Mesenchymal stem cell (in vitro differentiated cells and primary cell): ENCODE measurements at regions not wholly inside any gene's neighbourhood (a gene's known extent, or its start where the extent isn't known, plus 50 kb on each side); places are given as distances from the start of the nearest gene placed in this dataset.
A peak's percentile ranks its signal among the peaks of the same experiment; 100 is the strongest.

ENCODE experiments used
- DNase-seq: peaks from one replicate; pipeline ENCODE4 v3.0.0-alpha.2; 2013
- H2AFZ ChIP-seq: one replicate; pipeline ENCODE4 v1.6.1; 2013; ENCODE audit warnings: low read depth, mild to moderate bottlenecking, control low read depth, inconsistent platforms, low read length, moderate library complexity
- H2AK5ac ChIP-seq: 2 replicates; pipeline ENCODE4 v1.6.1; 2013; ENCODE audit warnings: low read length, moderate library complexity, mild to moderate bottlenecking, inconsistent platforms; ENCODE audit not compliant: severe bottlenecking
- H2BK120ac ChIP-seq: one replicate; pipeline ENCODE4 v1.6.1; 2013; ENCODE audit warnings: low read depth, mild to moderate bottlenecking, inconsistent platforms, low read length, moderate library complexity
- H2BK12ac ChIP-seq, 2 experiments: one replicate each; pipeline ENCODE4 v1.6.1; 2013; ENCODE audit warnings: inconsistent platforms in 2 of 2, low read length in 2 of 2, mild to moderate bottlenecking in 2 of 2, moderate library complexity in 2 of 2, control low read depth in 1 of 2
- H2BK15ac ChIP-seq: one replicate; pipeline ENCODE4 v1.6.1; 2013; ENCODE audit warnings: mild to moderate bottlenecking, low read depth, inconsistent platforms; ENCODE audit not compliant: poor library complexity, severe bottlenecking
- H2BK5ac ChIP-seq: 2 replicates; pipeline ENCODE4 v1.6.1; 2013; ENCODE audit warnings: low read depth, mild to moderate bottlenecking, low read length, control low read depth, inconsistent platforms; ENCODE audit not compliant: poor library complexity, severe bottlenecking
- H3K14ac ChIP-seq, 2 experiments: one replicate each; pipeline ENCODE4 v1.6.1; 2013; ENCODE audit warnings: inconsistent platforms in 2 of 2, low read length in 2 of 2, control low read depth in 1 of 2, mild to moderate bottlenecking in 1 of 2, moderate library complexity in 1 of 2
- H3K18ac ChIP-seq, 2 experiments: one replicate each; pipeline ENCODE4 v1.6.1; 2013; ENCODE audit warnings: inconsistent platforms in 2 of 2, low read length in 2 of 2, control low read depth in 1 of 2, low read depth in 1 of 2, mild to moderate bottlenecking in 1 of 2
- H3K23ac ChIP-seq, 2 experiments: one replicate each; pipeline ENCODE4 v1.6.1; 2013; ENCODE audit warnings: inconsistent platforms in 2 of 2, low read length in 2 of 2, mild to moderate bottlenecking in 2 of 2, moderate library complexity in 2 of 2, control low read depth in 1 of 2
- H3K27ac ChIP-seq: 2 replicates; pipeline ENCODE4 v1.5.1; 2013; ENCODE audit warnings: mild to moderate bottlenecking, moderate library complexity, low read length, control low read depth, inconsistent platforms; ENCODE audit not compliant: poor library complexity, severe bottlenecking
- H3K27me3 ChIP-seq, 2 experiments: 2 replicates each; pipeline versions ENCODE4 v1.6.1 to v1.7.0; 2013; ENCODE audit warnings: low read length in 2 of 2, mild to moderate bottlenecking in 2 of 2, moderate library complexity in 2 of 2, control low read depth in 1 of 2, inconsistent platforms in 1 of 2; ENCODE audit not compliant: control insufficient read depth in 1 of 2, insufficient read depth in 1 of 2
- H3K36me3 ChIP-seq, 2 experiments: 2 replicates each; pipeline versions ENCODE4 v1.6.1 to v1.7.0; 2013; ENCODE audit warnings: low read length in 2 of 2, control low read depth in 1 of 2, inconsistent platforms in 1 of 2, low read depth in 1 of 2, mild to moderate bottlenecking in 1 of 2; ENCODE audit not compliant: insufficient read depth in 2 of 2, control insufficient read depth in 1 of 2
- H3K4ac ChIP-seq, 2 experiments: one replicate each; pipeline ENCODE4 v1.6.1; 2013; ENCODE audit warnings: inconsistent platforms in 2 of 2, low read length in 2 of 2, mild to moderate bottlenecking in 2 of 2, moderate library complexity in 2 of 2, control low read depth in 1 of 2, low read depth in 1 of 2
- H3K4me1 ChIP-seq: 2 replicates; pipeline ENCODE4 v1.6.1; 2013; ENCODE audit warnings: low read depth, low read length, control low read depth; ENCODE audit not compliant: control insufficient read depth, insufficient read depth
- H3K4me2 ChIP-seq: 2 replicates; pipeline ENCODE4 v1.6.1; 2013; ENCODE audit warnings: low read length, mild to moderate bottlenecking, inconsistent platforms; ENCODE audit not compliant: poor library complexity, severe bottlenecking
- H3K4me3 ChIP-seq, 2 experiments: 2 replicates each; pipeline versions ENCODE4 v1.5.1 to v1.7.0; 2013; ENCODE audit warnings: low read length in 2 of 2, mild to moderate bottlenecking in 2 of 2, control low read depth in 1 of 2, low read depth in 1 of 2; ENCODE audit not compliant: insufficient read depth in 1 of 2
- H3K79me1 ChIP-seq: replicated peaks from 2 replicates; pipeline ENCODE4 v1.6.1; 2013; ENCODE audit warnings: mild to moderate bottlenecking, control low read depth, low read length, inconsistent platforms; ENCODE audit not compliant: poor library complexity, severe bottlenecking
- H3K9ac ChIP-seq: 2 replicates; pipeline ENCODE4 v1.7.0; 2013; ENCODE audit warnings: mild to moderate bottlenecking, low read length, moderate library complexity
- H3K9me3 ChIP-seq: 2 replicates; pipeline ENCODE4 v1.7.0; 2013; ENCODE audit warnings: mild to moderate bottlenecking, low read length; ENCODE audit not compliant: control insufficient read depth
- H4K8ac ChIP-seq: one replicate; pipeline ENCODE4 v1.6.1; 2013; ENCODE audit warnings: inconsistent platforms, mild to moderate bottlenecking, low read length, moderate library complexity
- H4K91ac ChIP-seq: one replicate; pipeline ENCODE4 v1.6.1; 2013; ENCODE audit warnings: mild to moderate bottlenecking, low read length, inconsistent platforms
- WGBS: methylation state at CpG from one replicate; pipeline ENCODE4 v1.1.7; 2013; ENCODE audit warnings: mixed read lengths; 5-methylcytosine and 5-hydroxymethylcytosine counted together

- Histone ChIP-seq H4K8ac (no peak overlapping the region), H2BK15ac (no peak overlapping the region)
- WGBS = 97% methylated on average over 4 of the region's 5 CpGs
Observed at GRCh38 chr11:15370495-15371147, 255.9 kb downstream of the INSC start.

GRCh38 chr11:15371533-15371932 is 256.8 kb downstream of the INSC start:
- Histone ChIP-seq H4K8ac (no peak overlapping the region), H3K4me3 (no peak overlapping the region), H4K91ac (no peak overlapping the region), H2AFZ (no peak overlapping the region), H2BK5ac (no peak overlapping the region), H2BK12ac (no peak overlapping the region), H3K23ac (no peak overlapping the region), H3K36me3 (no peaks in the 10 kb centered on the region), H3K79me1 (no peaks in the 10 kb centered on the region), H3K27ac (no peak overlapping the region), H3K9ac (no peak overlapping the region), H2BK120ac (no peak overlapping the region), H3K27me3 (no peaks in the 10 kb centered on the region), H3K4me1 (no peaks in the 10 kb centered on the region), H2BK15ac (no peak overlapping the region), H3K14ac (no peak overlapping the region), H3K9me3 (peaks cover 2% of the 10 kb centered on the region), H3K4me2 (no peak overlapping the region), H3K4ac (no peak overlapping the region), H2AK5ac (no peak overlapping the region), H3K18ac (no peak overlapping the region)
- DNase-seq = no peak
- 50% methylated on average over 1 of the region's 1 CpG for WGBS

More at GRCh38 chr11:15370495-15371147, 255.9 kb downstream of the INSC start:
- H3K4me3 ChIP-seq = no peak overlapping the region
- DNase-seq = no peak
- no peak overlapping the region for H3K4me2 ChIP-seq
- H3K23ac ChIP-seq = no peak overlapping the region
- H3K9ac ChIP-seq = no peak overlapping the region
- H3K27ac ChIP-seq = no peak overlapping the region
- no peaks in the 10 kb centered on the region for H3K79me1 ChIP-seq
- H3K18ac ChIP-seq = no peak overlapping the region
- H3K9me3 ChIP-seq = peaks cover 2% of the 10 kb centered on the region
- H2BK5ac ChIP-seq = no peak overlapping the region
- no peak overlapping the region for H3K14ac ChIP-seq
- no peaks in the 10 kb centered on the region for H3K27me3 ChIP-seq
- H4K91ac ChIP-seq = no peak overlapping the region
- H2AFZ ChIP-seq = no peak overlapping the region
- no peak overlapping the region for H2BK120ac ChIP-seq
- no peak overlapping the region for H2BK12ac ChIP-seq
- no peaks in the 10 kb centered on the region for H3K36me3 ChIP-seq
- no peak overlapping the region for H3K4ac ChIP-seq
- H2AK5ac ChIP-seq = no peak overlapping the region
- H3K4me1 ChIP-seq = no peaks in the 10 kb centered on the region

- no peak overlapping the region for H2BK12ac ChIP-seq
- no peak overlapping the region for H3K23ac ChIP-seq
- no peak overlapping the region for H2BK15ac ChIP-seq
- H3K4me3 ChIP-seq = no peak overlapping the region
- no peak overlapping the region for H3K14ac ChIP-seq
- H2AK5ac ChIP-seq = no peak overlapping the region
- H3K36me3 ChIP-seq = no peaks in the 10 kb centered on the region
- H3K27me3 ChIP-seq = no peaks in the 10 kb centered on the region
- 100% methylated on average over 1 of the region's 2 CpGs for WGBS
- no peak overlapping the region for H4K8ac ChIP-seq
- no peak overlapping the region for H3K27ac ChIP-seq
- no peak overlapping the region for H2AFZ ChIP-seq
- H2BK5ac ChIP-seq = no peak overlapping the region
- H2BK120ac ChIP-seq = no peak overlapping the region
- H3K9ac ChIP-seq = no peak overlapping the region
- no peaks in the 10 kb centered on the region for H3K9me3 ChIP-seq
- H3K79me1 ChIP-seq = no peaks in the 10 kb centered on the region
- H3K4me2 ChIP-seq = no peak overlapping the region
- no peak overlapping the region for H3K18ac ChIP-seq
- no peaks in the 10 kb centered on the region for H3K4me1 ChIP-seq
- H3K4ac ChIP-seq = no peak overlapping the region
- DNase-seq = no peak
- no peak overlapping the region for H4K91ac ChIP-seq
Observed at GRCh38 chr11:15374418-15374817, 259.7 kb downstream of the INSC start.

DNA sequence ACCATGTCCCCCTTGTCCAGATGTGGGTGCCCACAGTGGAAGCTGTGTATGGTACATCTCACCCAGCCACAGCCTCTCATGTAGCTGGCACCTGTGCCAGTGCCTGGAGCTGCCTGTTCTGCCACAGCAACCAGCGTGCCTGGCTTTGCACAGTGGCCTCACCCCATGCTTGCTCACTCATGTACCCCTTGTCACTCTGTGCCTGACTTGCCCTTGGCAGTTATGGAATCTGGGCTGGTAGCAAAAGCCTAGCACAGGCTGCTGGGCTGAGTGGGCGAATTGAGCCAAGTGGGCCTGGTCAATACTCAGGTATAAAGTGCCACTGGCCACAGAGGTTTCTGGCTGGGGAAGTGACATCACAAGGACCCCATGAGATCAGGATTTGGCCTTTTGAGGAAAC is 264.2 kb downstream of the INSC start:
- Histone ChIP-seq H3K27ac (no peak overlapping the region), H2BK12ac (peak overlapping the region in 1 of 2 experiments; percentile 6), H2BK15ac (no peak overlapping the region), H3K4me1 (no peaks in the 10 kb centered on the region), H3K14ac (peak overlapping the region in 1 of 2 experiments; percentile 62), H2AFZ (no peak overlapping the region), H3K23ac (no peak overlapping the region), H3K27me3 (no peaks in the 10 kb centered on the region), H2AK5ac (no peak overlapping the region), H3K36me3 (no peaks in the 10 kb centered on the region), H3K4ac (no peak overlapping the region), H3K18ac (no peak overlapping the region), H4K91ac (no peak overlapping the region), H2BK120ac (no peak overlapping the region), H4K8ac (no peak overlapping the region), H3K9me3 (peaks cover 10% of the 10 kb centered on the region), H2BK5ac (no peak overlapping the region), H3K4me3 (no peak overlapping the region), H3K4me2 (no peak overlapping the region), H3K79me1 (no peaks in the 10 kb centered on the region), H3K9ac (no peak overlapping the region)
- 82% methylated on average over 2 of the region's 2 CpGs for WGBS
- no peak for DNase-seq
